IPS-18c (cell line): ENCODE measurements at regions not wholly inside any gene's neighbourhood (a gene's known extent, or its start where the extent isn't known, plus 50 kb on each side); places are given as distances from the start of the nearest gene placed in this dataset.

Source experiments
- H3K4me3 ChIP-seq: 2 replicates; pipeline ENCODE4 v1.7.0; 2013; ENCODE audit warnings: low read depth, mild to moderate bottlenecking, low read length, moderate library complexity; ENCODE audit not compliant: insufficient read depth
- H3K9me3 ChIP-seq: one replicate; pipeline ENCODE4 v1.6.1; 2013; ENCODE audit warnings: mild to moderate bottlenecking, low read length, moderate library complexity; ENCODE audit not compliant: control insufficient read depth, insufficient read depth

GRCh38 chr11:28702871-28703270 is 594.7 kb downstream of the METTL15 start:
- Histone ChIP-seq H3K4me3 (no peak overlapping the region), H3K9me3 (no peaks in the 10 kb centered on the region)

- no peaks in the 10 kb centered on the region for H3K9me3 ChIP-seq
- no peak overlapping the region for H3K4me3 ChIP-seq
Observed at GRCh38 chr11:28702450-28702790, 594.2 kb downstream of the METTL15 start.

- Histone ChIP-seq H3K9me3 (no peaks in the 10 kb centered on the region), H3K4me3 (no peak overlapping the region)
Observed at GRCh38 chr11:28701760-28702449, 593.7 kb downstream of the METTL15 start.

- Histone ChIP-seq H3K9me3 (no peaks in the 10 kb centered on the region), H3K4me3 (no peak overlapping the region)
Observed at GRCh38 chr11:28699701-28700100, 591.5 kb downstream of the METTL15 start.

- no peaks in the 10 kb centered on the region for H3K9me3 ChIP-seq
- H3K4me3 ChIP-seq: no peak overlapping the region
Observed at GRCh38 chr11:28697920-28698827, 590.0 kb downstream of the METTL15 start.

GRCh38 chr11:28696591-28696990 is 588.4 kb downstream of the METTL15 start:
- H3K9me3 ChIP-seq: no peaks in the 10 kb centered on the region
- no peak overlapping the region for H3K4me3 ChIP-seq

GRCh38 chr11:28690746-28691145 is 582.6 kb downstream of the METTL15 start:
- Histone ChIP-seq H3K4me3 (no peak overlapping the region), H3K9me3 (no peaks in the 10 kb centered on the region)

GRCh38 chr11:28684011-28684586 is 575.9 kb downstream of the METTL15 start:
- H3K9me3 ChIP-seq: no peaks in the 10 kb centered on the region
- H3K4me3 ChIP-seq: no peak overlapping the region

- H3K9me3 ChIP-seq: no peaks in the 10 kb centered on the region
- H3K4me3 ChIP-seq: no peak overlapping the region
Observed at GRCh38 chr11:28679795-28680468, 571.7 kb downstream of the METTL15 start.

GRCh38 chr11:28677721-28678120 is 569.5 kb downstream of the METTL15 start:
- no peak overlapping the region for H3K4me3 ChIP-seq
- H3K9me3 ChIP-seq: no peaks in the 10 kb centered on the region

GRCh38 chr11:28675183-28675582 is 567.0 kb downstream of the METTL15 start:
- Histone ChIP-seq H3K9me3 (no peaks in the 10 kb centered on the region), H3K4me3 (no peak overlapping the region)

- Histone ChIP-seq H3K9me3 (no peaks in the 10 kb centered on the region), H3K4me3 (no peak overlapping the region)
Observed at GRCh38 chr11:28674433-28675103, 566.4 kb downstream of the METTL15 start.

- Histone ChIP-seq H3K9me3 (no peaks in the 10 kb centered on the region), H3K4me3 (no peak overlapping the region)
Observed at GRCh38 chr11:28673691-28674432, 565.7 kb downstream of the METTL15 start.

- no peak overlapping the region for H3K4me3 ChIP-seq
- no peaks in the 10 kb centered on the region for H3K9me3 ChIP-seq
Observed at GRCh38 chr11:28671274-28671673, 563.1 kb downstream of the METTL15 start.

GRCh38 chr11:28666632-28667031 is 558.4 kb downstream of the METTL15 start:
- Histone ChIP-seq H3K4me3 (no peak overlapping the region), H3K9me3 (no peaks in the 10 kb centered on the region)

- no peaks in the 10 kb centered on the region for H3K9me3 ChIP-seq
- no peak overlapping the region for H3K4me3 ChIP-seq
Observed at GRCh38 chr11:28659716-28660348, 551.6 kb downstream of the METTL15 start.
